HG02763 (cell line): ENCODE measurements at regions not wholly inside any gene's neighbourhood (a gene's known extent, or its start where the extent isn't known, plus 50 kb on each side); places are given as distances from the start of the nearest gene placed in this dataset.
A peak's percentile ranks its signal among the peaks of the same experiment; 100 is the strongest.
"Not testable (repeated sequence)": the region's sequence is repeated elsewhere in the genome, so short reads cannot be mapped to it uniquely, and the experiment has no call there.

ENCODE experiments used
- ATAC-seq: cut with Tn5 transposase; IDR thresholded peaks from one replicate; pipeline ENCODE4 v1.9.1; 2021; ENCODE audit warnings: mild to moderate bottlenecking, moderate library complexity; ENCODE audit not compliant: unreplicated experiment

- no peak for ATAC-seq
Observed at GRCh38 chr5:93359296-93359959, 221.6 kb downstream of the NR2F1-AS1 start.

- no peak for ATAC-seq
Observed at GRCh38 chr5:93358176-93358575, 222.8 kb downstream of the NR2F1-AS1 start.

- ATAC-seq: no peak
Observed at GRCh38 chr5:93357686-93358085, 223.3 kb downstream of the NR2F1-AS1 start.

GRCh38 chr5:93355691-93356090, 225.3 kb downstream of the NR2F1-AS1 start:
- ATAC-seq: no peak

- no peak for ATAC-seq
Observed at GRCh38 chr5:93352186-93352585, 228.8 kb downstream of the NR2F1-AS1 start.

- ATAC-seq: no peak
Observed at GRCh38 chr5:93349613-93350012, 231.4 kb downstream of the NR2F1-AS1 start.

- ATAC-seq: no peak
Observed at GRCh38 chr5:93348231-93348630, 232.8 kb downstream of the NR2F1-AS1 start.

- not testable (repeated sequence) for ATAC-seq
Observed at GRCh38 chr5:93346850-93347249, 234.2 kb downstream of the NR2F1-AS1 start.

GRCh38 chr5:93346301-93346700, 234.7 kb downstream of the NR2F1-AS1 start:
- no peak for ATAC-seq

- ATAC-seq: no peak
Observed at GRCh38 chr5:93343570-93343969, 237.4 kb downstream of the NR2F1-AS1 start.

GRCh38 chr5:93342563-93343061, 238.4 kb downstream of the NR2F1-AS1 start:
- ATAC-seq: peak; percentile 68

- no peak for ATAC-seq
Observed at GRCh38 chr5:93340881-93341280, 240.1 kb downstream of the NR2F1-AS1 start.

GRCh38 chr5:93337138-93337537, 243.9 kb downstream of the NR2F1-AS1 start:
- ATAC-seq: no peak

GRCh38 chr5:93336330-93337110, 244.5 kb downstream of the NR2F1-AS1 start:
- ATAC-seq: no peak

- no peak for ATAC-seq
Observed at GRCh38 chr5:93331863-93332262, 249.2 kb downstream of the NR2F1-AS1 start.

GRCh38 chr5:93331241-93331640, 249.8 kb downstream of the NR2F1-AS1 start:
- ATAC-seq: no peak

GRCh38 chr5:93330506-93330905, 250.5 kb downstream of the NR2F1-AS1 start:
- ATAC-seq: no peak

- no peak for ATAC-seq
Observed at GRCh38 chr5:93329756-93330155, 251.3 kb downstream of the NR2F1-AS1 start.

- no peak for ATAC-seq
Observed at GRCh38 chr5:93328833-93329232, 252.2 kb downstream of the NR2F1-AS1 start.

GRCh38 chr5:93327605-93328004, 253.4 kb downstream of the NR2F1-AS1 start:
- no peak for ATAC-seq

GRCh38 chr5:93325946-93326345, 255.1 kb downstream of the NR2F1-AS1 start:
- no peak for ATAC-seq
